ENCODE measurements at regions not wholly inside any gene's neighbourhood (a gene's known extent, or its start where the extent isn't known, plus 50 kb on each side); places are given as distances from the start of the nearest gene placed in this dataset.

- intact Hi-C loops (cut with micrococcal nuclease) (no loop called here), dilution Hi-C loops (cut with MboI; ENCODE audit: extremely low pct_ligation_motif_present, low sequenced_read_pairs) (no loop called here)
- H3K4me2 ChIP-seq (ENCODE audit: insufficient read depth, low read length), result no peak overlapping the region
- no peaks in the 10 kb centered on the region for H3K27me3 ChIP-seq (ENCODE audit: control insufficient read depth in 2 of 2, insufficient read depth in 2 of 2, low read length in 2 of 2)
- TF ChIP-seq, protein P1, sequence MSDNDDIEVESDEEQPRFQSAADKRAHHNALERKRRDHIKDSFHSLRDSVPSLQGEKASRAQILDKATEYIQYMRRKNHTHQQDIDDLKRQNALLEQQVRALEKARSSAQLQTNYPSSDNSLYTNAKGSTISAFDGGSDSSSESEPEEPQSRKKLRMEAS (IDR thresholded peaks at IDR 0.05; ENCODE audit: insufficient read depth, insufficient read length), result no peak
- TF ChIP-seq JUN (IDR thresholded peaks at IDR 0.05; ENCODE audit: borderline replicate concordance, insufficient read depth, insufficient read length, low read depth) (no peak), EZH2 (IDR thresholded peaks at IDR 0.05; ENCODE audit: borderline replicate concordance, low read depth, low read length, severe bottlenecking) (no peak), CTCF (IDR thresholded peaks at IDR 0.05; ENCODE audit: extremely low read depth in 1 of 2, insufficient read depth in 1 of 2, low read depth in 1 of 2, low read length in 2 of 2) (no peak), POLR2A (IDR thresholded peaks at IDR 0.05; ENCODE audit: low read depth, low read length) (no peak), MYC (IDR thresholded peaks at IDR 0.05; ENCODE audit: low read depth, low read length) (no peak), GATA2 (IDR thresholded peaks at IDR 0.05; ENCODE audit: insufficient read depth, insufficient read length, low read depth, low read length) (no peak), POLR2AphosphoS5 (IDR thresholded peaks at IDR 0.05; ENCODE audit: insufficient read depth, low read depth, low read length) (no peak), FOS (IDR thresholded peaks at IDR 0.05; ENCODE audit: borderline replicate concordance, insufficient read depth, low read length) (no peak)
- H4K20me1 ChIP-seq (replicated peaks; ENCODE audit: control insufficient read depth, extremely low read depth, insufficient read depth, low read length), result no peaks in the 10 kb centered on the region
- no peaks in the 10 kb centered on the region for H3K79me2 ChIP-seq (ENCODE audit: control insufficient read depth, insufficient read depth, low read length)
- ChIA-PET CTCF (no interaction called here), POLR2A (no interaction called here)
- no peaks in the 10 kb centered on the region for H3K36me3 ChIP-seq (ENCODE audit: control insufficient read depth in 2 of 2, extremely low read depth in 1 of 2, insufficient read depth in 2 of 2, low read length in 2 of 2)
- no peak for DNase-seq (ENCODE audit: low read depth, low spot score)
- H3K4me3 ChIP-seq (replicated peaks in 1 of 3; ENCODE audit: insufficient read depth in 1 of 3, low read depth in 1 of 3, low read length in 3 of 3), result no peak overlapping the region
- H3K9me3 ChIP-seq (replicated peaks; ENCODE audit: control insufficient read depth, insufficient read depth, low read length), result no peaks in the 10 kb centered on the region
- no peaks in the 10 kb centered on the region for H3K9me1 ChIP-seq (replicated peaks; ENCODE audit: control insufficient read depth, extremely low read depth, insufficient read depth, low read length)
- H3K9ac ChIP-seq (replicated peaks; ENCODE audit: extremely low read depth, insufficient read depth, low read length), result no peak overlapping the region
- H2AFZ ChIP-seq (ENCODE audit: low read depth, low read length), result no peak overlapping the region
- FAIRE-seq, result no peak
- H3K4me1 ChIP-seq (ENCODE audit: control insufficient read depth, extremely low read depth, insufficient read depth, low read length), result no peaks in the 10 kb centered on the region
- no TSS peak for BruUV-seq (replicated peaks)
- H3K27ac ChIP-seq (ENCODE audit: insufficient read depth, low read depth, low read length), result no peak overlapping the region
Measured at GRCh38 chr13:47646298-47646697, 354.8 kb downstream of the SUCLA2 start.
